Epithelial cell of proximal tubule (primary cell): ENCODE measurements at regions not wholly inside any gene's neighbourhood (a gene's known extent, or its start where the extent isn't known, plus 50 kb on each side); places are given as distances from the start of the nearest gene placed in this dataset.
A peak's percentile ranks its signal among the peaks of the same experiment; 100 is the strongest.

Experiments
- DNase-seq: peaks from one replicate; pipeline ENCODE4 v3.0.0-alpha.2; 2011; ENCODE audit warnings: low read depth
- H3K4me3 ChIP-seq: 2 replicates; pipeline ENCODE4 v1.5.1; 2011; ENCODE audit warnings: low read depth, mild to moderate bottlenecking, low read length
- CTCF ChIP-seq: conservative IDR thresholded peaks from 2 replicates; pipeline ENCODE4 v1.5.1; 2012; ENCODE audit warnings: low read depth, mild to moderate bottlenecking, low read length

DNA sequence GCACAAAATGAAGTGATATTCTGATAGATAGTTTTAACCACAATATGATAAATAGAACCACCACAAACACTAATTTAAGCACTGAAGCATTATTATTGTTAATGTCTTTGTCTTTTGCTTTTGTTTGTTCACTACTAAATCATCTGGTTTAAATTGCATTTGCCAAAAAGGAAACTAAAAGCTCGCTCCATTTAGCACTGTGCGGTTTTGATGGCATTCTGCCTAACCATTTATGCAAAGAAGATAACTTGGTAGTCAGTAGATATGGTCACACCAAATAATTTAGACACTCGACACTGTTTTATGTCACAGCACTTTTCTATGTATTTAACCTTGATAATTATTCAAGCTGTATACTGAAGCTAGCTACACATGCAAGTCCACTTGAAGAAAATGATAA lies 849.8 kb upstream of the CDH6 start:
- no peak for DNase-seq
- H3K4me3 ChIP-seq: no peak overlapping the region
- TF ChIP-seq CTCF: no peak

GRCh38 chr5:30341466-30341865 lies 852.0 kb upstream of the CDH6 start:
- no peak for TF ChIP-seq CTCF
- DNase-seq: no peak
- no peak overlapping the region for H3K4me3 ChIP-seq

DNA sequence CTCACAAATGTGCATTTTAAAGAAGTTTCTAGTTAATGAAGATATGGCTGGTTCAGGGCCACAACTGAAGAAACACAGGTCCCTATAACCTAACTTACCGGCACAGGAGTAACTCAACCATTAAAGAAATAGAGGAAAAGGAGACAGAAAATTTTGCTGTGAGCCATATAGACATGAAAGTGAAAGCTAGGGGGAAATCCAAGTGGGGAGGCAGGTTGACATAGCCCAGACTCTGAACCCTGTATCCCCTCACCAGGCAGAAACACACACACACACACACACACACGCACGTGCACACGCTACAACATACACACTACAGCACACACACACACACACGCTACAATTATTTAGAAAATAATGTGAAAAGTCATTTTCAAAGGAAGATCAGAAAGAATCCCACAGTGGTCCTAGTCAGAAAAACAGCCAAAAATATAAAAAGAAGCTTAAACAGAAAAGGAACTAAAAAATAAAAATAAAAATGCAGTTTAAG lies 856.4 kb upstream of the CDH6 start:
- DNase-seq: no peak
- no peak overlapping the region for H3K4me3 ChIP-seq
- no peak for TF ChIP-seq CTCF

- TF ChIP-seq CTCF: no peak
- DNase-seq: no peak
Observed at GRCh38 chr5:30331534-30331933, 862.0 kb upstream of the CDH6 start.

GRCh38 chr5:30325795-30326194 lies 867.7 kb upstream of the CDH6 start:
- H3K4me3 ChIP-seq: no peak overlapping the region
- TF ChIP-seq CTCF: no peak
- no peak for DNase-seq

More at GRCh38 chr5:30331534-30331933, 862.0 kb upstream of the CDH6 start:
- no peak overlapping the region for H3K4me3 ChIP-seq

- DNase-seq: no peak
- TF ChIP-seq CTCF: peak; percentile 28
- no peak overlapping the region for H3K4me3 ChIP-seq
Observed at GRCh38 chr5:30324083-30324482, 869.4 kb upstream of the CDH6 start.

DNA sequence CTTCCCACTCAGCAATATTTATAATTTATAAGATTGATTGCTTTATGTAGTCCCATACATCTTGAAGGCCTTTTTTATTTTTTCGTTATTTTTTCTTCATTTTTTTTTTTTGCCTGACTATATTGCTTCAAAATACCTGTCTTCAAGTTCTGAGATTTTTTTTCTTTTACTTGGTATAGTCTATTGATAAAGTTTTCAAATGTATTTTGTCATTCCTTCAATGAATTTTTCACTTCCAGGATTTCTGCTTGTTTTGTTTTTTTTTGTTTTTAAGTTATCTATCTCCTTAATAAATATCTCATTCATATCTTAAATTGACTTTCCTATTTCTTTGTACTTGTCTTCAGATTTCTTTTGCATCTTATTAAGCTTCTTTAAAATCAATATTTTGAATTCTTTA lies 905.6 kb upstream of the CDH6 start:
- DNase-seq: no peak
- no peak overlapping the region for H3K4me3 ChIP-seq
- no peak for TF ChIP-seq CTCF
